IMR-90 (cell line): ENCODE measurements at regions not wholly inside any gene's neighbourhood (a gene's known extent, or its start where the extent isn't known, plus 50 kb on each side); places are given as distances from the start of the nearest gene placed in this dataset.

Experiments used
- ATAC-seq: fragments of 200-7000 bp; cut with Tn5 transposase; 2 replicates; pipeline ENCODE4 v1.9.1; 2020; ENCODE audit warnings: low read depth, mild to moderate bottlenecking, moderate library complexity
- BruUV-seq: library from RNA; stranded (reverse); fragments of 400-500 nt; replicated peaks from 2 replicates; lab custom pipeline; 2021; lab: Mats Ljungman, UMichigan
- CTCF ChIA-PET: fragments of 300-600 bp; formaldehyde crosslinking; extraction: SDS; loops from one replicate; lab custom pipeline; 2021; ENCODE audit warnings: antibody characterized with exemption; lab: Yijun Ruan, JAX
- POLR2A ChIA-PET: fragments of 300-600 bp; sonication (Branson Sonifier 250); formaldehyde crosslinking; loops from one replicate; lab custom pipeline; 2022; ENCODE audit warnings: antibody characterized with exemption; ENCODE audit not compliant: unreplicated experiment; lab: Charles Lee
- DNase-seq: peaks from one replicate; pipeline ENCODE4 v3.0.0; 2013
- H2AFZ ChIP-seq: replicated peaks from 2 replicates; pipeline ENCODE3; 2013; ENCODE audit warnings: low read length, mild to moderate bottlenecking; ENCODE audit not compliant: poor library complexity
- H2AK5ac ChIP-seq: 2 replicates; pipeline ENCODE4 v1.6.1; 2013; ENCODE audit warnings: low read depth, low read length, inconsistent platforms
- H2AK9ac ChIP-seq: replicated peaks from 2 replicates; pipeline ENCODE3; 2013; ENCODE audit warnings: mild to moderate bottlenecking, low read depth, low read length, moderate library complexity; ENCODE audit not compliant: poor library complexity
- H2BK120ac ChIP-seq: 2 replicates; pipeline ENCODE4 v1.6.1; 2013; ENCODE audit warnings: low read depth, low read length, inconsistent platforms
- H2BK15ac ChIP-seq: 3 replicates; pipeline ENCODE4 v1.6.1; 2013; ENCODE audit warnings: low read depth, low read length, inconsistent platforms
- H2BK20ac ChIP-seq: 2 replicates; pipeline ENCODE4 v1.6.1; 2013; ENCODE audit warnings: low read depth, mild to moderate bottlenecking, inconsistent platforms, low read length, moderate library complexity
- H2BK5ac ChIP-seq: 2 replicates; pipeline ENCODE4 v1.6.1; 2013; ENCODE audit warnings: mild to moderate bottlenecking, low read depth, low read length, inconsistent platforms; ENCODE audit not compliant: poor library complexity, severe bottlenecking
- H3K14ac ChIP-seq: replicated peaks from 2 replicates; pipeline ENCODE4 v1.6.1; 2013; ENCODE audit warnings: low read depth, low read length, inconsistent platforms
- H3K18ac ChIP-seq: 2 replicates; pipeline ENCODE4 v1.6.1; 2013; ENCODE audit warnings: low read depth, low read length, control low read depth
- H3K23ac ChIP-seq: 2 replicates; pipeline ENCODE4 v1.6.1; 2013; ENCODE audit warnings: low read depth, low read length, inconsistent platforms
- H3K27ac ChIP-seq: 2 replicates; pipeline ENCODE4 v1.5.1; 2013; ENCODE audit warnings: mild to moderate bottlenecking, control low read depth, low read length; ENCODE audit not compliant: insufficient read depth
- H3K27me3 ChIP-seq: 2 replicates; pipeline ENCODE4 v1.6.1; 2013; ENCODE audit warnings: low read length; ENCODE audit not compliant: control insufficient read depth, insufficient read depth
- H3K36me3 ChIP-seq: 2 replicates; pipeline ENCODE4 v1.6.1; 2013; ENCODE audit warnings: low read length, mixed read lengths; ENCODE audit not compliant: control insufficient read depth, insufficient read depth
- H3K4ac ChIP-seq: 2 replicates; pipeline ENCODE4 v1.6.1; 2013; ENCODE audit warnings: low read depth, low read length, inconsistent platforms
- H3K4me1 ChIP-seq: 2 replicates; pipeline ENCODE4 v1.6.1; 2013; ENCODE audit warnings: low read length, mixed read lengths; ENCODE audit not compliant: control insufficient read depth, insufficient read depth
- H3K4me2 ChIP-seq: 2 replicates; pipeline ENCODE4 v1.6.1; 2013; ENCODE audit warnings: low read depth, mild to moderate bottlenecking, control low read depth, low read length, moderate library complexity
- H3K4me3 ChIP-seq: 2 replicates; pipeline ENCODE4 v1.5.1; 2013; ENCODE audit warnings: low read depth, mild to moderate bottlenecking, control low read depth, low read length, moderate library complexity; ENCODE audit not compliant: insufficient read depth
- H3K56ac ChIP-seq: 2 replicates; pipeline ENCODE4 v1.6.1; 2013; ENCODE audit warnings: low read length, inconsistent platforms; ENCODE audit not compliant: insufficient read depth; ENCODE audit errors: extremely low read depth
- H3K79me1 ChIP-seq, 2 experiments: 2 replicates each; pipeline ENCODE4 v1.6.1; 2013; ENCODE audit warnings: low read length in 2 of 2, inconsistent platforms in 1 of 2, low read depth in 1 of 2
- H3K9ac ChIP-seq: 2 replicates; pipeline ENCODE4 v1.6.1; 2013; ENCODE audit warnings: low read depth, low read length, control low read depth
- H3K9me1 ChIP-seq: 2 replicates; pipeline ENCODE4 v1.6.1; 2013; ENCODE audit warnings: low read length, inconsistent platforms; ENCODE audit not compliant: insufficient read depth
- H3K9me3 ChIP-seq: 2 replicates; pipeline ENCODE4 v1.6.1; 2013; ENCODE audit warnings: low read length; ENCODE audit not compliant: control insufficient read depth, insufficient read depth
- H4K20me1 ChIP-seq: 2 replicates; pipeline ENCODE4 v1.6.1; 2013; ENCODE audit warnings: low read length, inconsistent platforms; ENCODE audit not compliant: insufficient read depth
- H4K5ac ChIP-seq: 2 replicates; pipeline ENCODE4 v1.6.1; 2013; ENCODE audit warnings: mild to moderate bottlenecking, low read depth, low read length, control low read depth
- H4K8ac ChIP-seq, 2 experiments: 2 replicates each; pipeline ENCODE4 v1.6.1; 2013; ENCODE audit warnings: low read depth in 2 of 2, low read length in 2 of 2, control low read depth in 1 of 2, inconsistent platforms in 1 of 2
- H4K91ac ChIP-seq: 2 replicates; pipeline ENCODE4 v1.6.1; 2013; ENCODE audit warnings: low read depth, low read length, inconsistent platforms; ENCODE audit not compliant: insufficient read depth
- BHLHE40 ChIP-seq: fragments of 150-350 bp; IDR thresholded peaks from 2 replicates; pipeline ENCODE4 v1.6.1; 2016; ENCODE audit warnings: mild to moderate bottlenecking, low read depth, low read length
- CEBPB ChIP-seq: IDR thresholded peaks from 2 replicates; pipeline ENCODE4 v1.6.1; 2012; ENCODE audit warnings: low read depth, low read length, improper control_type of control experiment
- CHD1 ChIP-seq: IDR thresholded peaks from 2 replicates; pipeline ENCODE4 v1.6.1; 2012; ENCODE audit warnings: low read depth, low read length, improper control_type of control experiment
- CTCF ChIP-seq: conservative IDR thresholded peaks from 2 replicates; pipeline ENCODE4 v1.5.1; 2012; ENCODE audit warnings: mild to moderate bottlenecking, low read depth, low read length, improper control_type of control experiment
- ELK1 ChIP-seq: fragments of 150-350 bp; IDR thresholded peaks from 2 replicates; pipeline ENCODE4 v1.6.1; 2016; ENCODE audit warnings: low read depth, mild to moderate bottlenecking, low read length, moderate library complexity, borderline replicate concordance
- MAFK ChIP-seq: IDR thresholded peaks from 2 replicates; pipeline ENCODE4 v1.6.1; 2012; ENCODE audit warnings: low read depth, low read length, improper control_type of control experiment
- MAZ ChIP-seq: IDR thresholded peaks from 2 replicates; pipeline ENCODE4 v1.6.1; 2012; ENCODE audit warnings: low read depth, mild to moderate bottlenecking, low read length, improper control_type of control experiment, moderate library complexity, borderline replicate concordance
- MXI1 ChIP-seq: IDR thresholded peaks from 2 replicates; pipeline ENCODE4 v1.6.1; 2012; ENCODE audit warnings: low read depth, mild to moderate bottlenecking, low read length, moderate library complexity, borderline replicate concordance
- NFE2L2 ChIP-seq: fragments of 150-350 bp; IDR thresholded peaks from 2 replicates; pipeline ENCODE4 v1.6.1; 2016; ENCODE audit warnings: low read depth, mild to moderate bottlenecking, low read length
- POLR2A ChIP-seq: IDR thresholded peaks from 2 replicates; pipeline ENCODE4 v1.6.1; 2012; ENCODE audit warnings: mild to moderate bottlenecking, low read depth, low read length
- RAD21 ChIP-seq: IDR thresholded peaks from 2 replicates; pipeline ENCODE4 v1.6.1; 2012; ENCODE audit warnings: low read length, improper control_type of control experiment
- RFX5 ChIP-seq: IDR thresholded peaks from 2 replicates; pipeline ENCODE4 v1.8.0; 2012; ENCODE audit warnings: low read depth, mild to moderate bottlenecking, low read length, moderate library complexity
- SMC3 ChIP-seq: fragments of 150-350 bp; IDR thresholded peaks from 2 replicates; pipeline ENCODE4 v1.6.1; 2016; ENCODE audit warnings: low read depth, mild to moderate bottlenecking, antibody characterized with exemption, low read length, moderate library complexity
- USF2 ChIP-seq: fragments of 150-350 bp; IDR thresholded peaks from 2 replicates; pipeline ENCODE4 v1.6.1; 2017; ENCODE audit warnings: mild to moderate bottlenecking, antibody characterized with exemption, low read length, low read depth
- WGBS, 2 experiments: methylation state at CpG; one replicate each; pipeline versions ENCODE4 v1.1.5 to v1.1.7; 2013; ENCODE audit warnings: missing lambda C conversion rate in 2 of 2; ENCODE audit not compliant: insufficient read length in 1 of 2; ENCODE audit errors: extremely low coverage in 2 of 2; 5-methylcytosine and 5-hydroxymethylcytosine counted together
- dilution Hi-C: fragments of 300-500 bp; cut with HindIII; formaldehyde crosslinking; loops from one replicate; pipeline ENCODE4 v1.14.3; 2018; ENCODE audit warnings: low sequenced_read_pairs; ENCODE audit not compliant: unreplicated experiment
- in situ Hi-C: fragments of 300-500 bp; cut with MboI; formaldehyde crosslinking; loops from 3 replicates; pipeline ENCODE4 v1.14.3; 2019; ENCODE audit warnings: low sequenced_read_pairs, inconsistent platforms, mixed read lengths
- intact Hi-C: fragments of 100-400 bp; cut with micrococcal nuclease; formaldehyde crosslinking; loops from 2 replicates; pipeline ENCODE4 v1.10.0; 2022

GRCh38 chr6:134866563-134866962, 83.3 kb downstream of the ALDH8A1 start:
- TF ChIP-seq MAFK = no peak
- TF ChIP-seq BHLHE40 = no peak
- no peak for TF ChIP-seq RFX5
- TF ChIP-seq POLR2A = no peak
- no peak for TF ChIP-seq MXI1
- no peak for TF ChIP-seq CTCF
- TF ChIP-seq CEBPB = no peak
- TF ChIP-seq RAD21 = no peak
- TF ChIP-seq MAZ = no peak
- TF ChIP-seq NFE2L2 = no peak
- TF ChIP-seq USF2 = no peak
- TF ChIP-seq ELK1 = no peak
- no peak for TF ChIP-seq CHD1
- no peak for TF ChIP-seq SMC3
- in situ Hi-C loops (no loop called here), intact Hi-C loops (no loop called here), dilution Hi-C loops (no loop called here)
- ATAC-seq (no peak), DNase-seq (no peak)
- Histone ChIP-seq H3K9me1 (no peaks in the 10 kb centered on the region), H2AK9ac (no peak overlapping the region), H3K4me3 (no peak overlapping the region), H3K4me1 (peaks cover 2% of the 10 kb centered on the region; the same call in 1 of the 2 replicates), H3K27ac (no peak overlapping the region), H2AFZ (no peak overlapping the region), H3K56ac (no peak overlapping the region), H3K9ac (no peak overlapping the region; the same call in 1 of the 2 replicates), H2BK5ac (no peak overlapping the region), H2BK120ac (no peak overlapping the region), H4K20me1 (no peaks in the 10 kb centered on the region), H3K4me2 (no peak overlapping the region), H2BK20ac (no peak overlapping the region), H4K5ac (no peak overlapping the region; the same call in 1 of the 2 replicates), H4K91ac (no peak overlapping the region), H3K36me3 (no peaks in the 10 kb centered on the region), H3K23ac (no peak overlapping the region), H3K18ac (no peak overlapping the region; the same call in 1 of the 2 replicates), H2BK15ac (no peak overlapping the region), H3K9me3 (no peaks in the 10 kb centered on the region), H3K14ac (no peak overlapping the region), H3K79me1 (no peaks in the 10 kb centered on the region), H3K27me3 (no peaks in the 10 kb centered on the region; the same call in 1 of the 2 replicates), H2AK5ac (no peak overlapping the region), H4K8ac (no peak overlapping the region), H3K4ac (no peak overlapping the region)
- no TSS peak for BruUV-seq
- no CpG with 5 or more reads among the region's 2 CpGs for WGBS, 2 experiments
- ChIA-PET POLR2A (no interaction called here), CTCF (no interaction called here)
